Prostate gland (tissue), 2 donors: ENCODE measurements at regions not wholly inside any gene's neighbourhood (a gene's known extent, or its start where the extent isn't known, plus 50 kb on each side); places are given as distances from the start of the nearest gene placed in this dataset.

Source experiments
- DNase-seq: peaks from one replicate; pipeline ENCODE4 v3.0.0-alpha.2; 2019; ENCODE audit warnings: low spot score
- H3K27ac ChIP-seq, 2 donors: fragments of 200-600 bp; sonication (generic); 2 replicates each; pipeline ENCODE4 v1.5.1; 2017 to 2019
- H3K27me3 ChIP-seq: fragments of 200-600 bp; sonication (generic); replicated peaks from 2 replicates; pipeline ENCODE4 v1.5.1; 2019; ENCODE audit not compliant: insufficient read depth
- H3K36me3 ChIP-seq, 2 donors: fragments of 200-600 bp; sonication (generic); 1 replicate in 1 of 2; 2 replicates in 1 of 2; pipeline versions ENCODE4 v1.5.1 to v1.8.1; 2017 to 2019
- H3K4me1 ChIP-seq: fragments of 200-600 bp; sonication (generic); replicated peaks from 2 replicates; pipeline ENCODE4 v1.5.1; 2019
- H3K4me3 ChIP-seq, 2 donors: fragments of 200-600 bp; sonication (generic); 2 replicates each; pipeline ENCODE4 v1.5.1; 2017 to 2019
- H3K9me3 ChIP-seq: fragments of 200-600 bp; sonication (generic); 2 replicates; pipeline ENCODE4 v1.5.1; 2017
- CTCF ChIP-seq, 4 experiments: fragments of 200-600 bp in 2 of 4; fragments of 450-650 bp in 2 of 4; sonication (generic) in 2 of 4; IDR thresholded peaks; 1 replicate in 3 of 4; 2 replicates in 1 of 4; pipeline ENCODE4 v1.5.1; 2016 to 2019; ENCODE audit warnings: antibody characterized with exemption in 4 of 4, mild to moderate bottlenecking in 2 of 4, moderate library complexity in 2 of 4
- POLR2A ChIP-seq: fragments of 450-650 bp; IDR thresholded peaks from one replicate; pipeline ENCODE4 v1.6.1; 2016; ENCODE audit warnings: antibody characterized with exemption, mild to moderate bottlenecking
- POLR2AphosphoS5 ChIP-seq: sonication (generic); formaldehyde crosslinking; IDR thresholded peaks from one replicate; pipeline ENCODE4 v1.6.1; 2017; ENCODE audit warnings: antibody characterized with exemption
- WGBS: methylation state at CpG from one replicate; pipeline ENCODE4 v1.1.5; 2018; 5-methylcytosine and 5-hydroxymethylcytosine counted together
- intact Hi-C: fragments of 100-400 bp; cut with DNase I; formaldehyde crosslinking; loops from one replicate; pipeline ENCODE4 v1.14.2; 2022

GRCh38 chr7:19415123-19415522 is 269.9 kb upstream of the FERD3L start:
- Histone ChIP-seq H3K27ac (no peak overlapping the region), H3K4me3 (no peak overlapping the region), H3K27me3 (no peaks in the 10 kb centered on the region), H3K4me1 (no peaks in the 10 kb centered on the region), H3K36me3 (no peaks in the 10 kb centered on the region), H3K9me3 (no peaks in the 10 kb centered on the region)
- TF ChIP-seq POLR2A: no peak
- no peak for TF ChIP-seq CTCF (IDR thresholded peaks at IDR 0.05)
- no peak for TF ChIP-seq POLR2AphosphoS5
- intact Hi-C loops: no loop called here
- no peak for DNase-seq
- WGBS: 91% methylated on average over 2 of the region's 2 CpGs

- no peak for DNase-seq
- WGBS: 35% methylated on average over 3 of the region's 3 CpGs
- intact Hi-C loops: no loop called here
These were observed 268.3 kb upstream of the FERD3L start for GRCh38 chr7:19413443-19413965.

DNA sequence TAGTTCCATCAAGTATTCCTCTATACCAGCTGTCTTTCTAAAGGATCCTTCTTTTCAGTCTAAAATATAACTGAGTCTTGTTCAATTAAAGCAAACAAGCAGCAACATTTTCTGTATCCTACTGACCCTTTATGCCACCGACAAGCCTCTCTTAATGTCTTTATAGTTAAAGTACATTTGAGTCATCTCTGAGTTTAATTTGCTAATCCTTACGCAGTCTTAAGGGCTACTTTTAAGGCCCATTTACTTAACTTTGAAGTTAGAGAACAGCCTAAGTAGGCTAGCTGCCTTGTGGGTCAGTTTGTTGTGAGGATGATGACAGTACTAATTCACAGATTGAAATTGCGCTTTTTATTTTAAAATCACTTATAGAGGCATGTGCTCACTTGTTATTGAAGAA is 265.5 kb upstream of the FERD3L start:
- no peaks in the 10 kb centered on the region for H3K27me3 ChIP-seq
- H3K4me3 ChIP-seq: no peak overlapping the region
- no peak overlapping the region for H3K27ac ChIP-seq
- H3K4me1 ChIP-seq: no peaks in the 10 kb centered on the region
- no peaks in the 10 kb centered on the region for H3K9me3 ChIP-seq
- WGBS: 64% methylated on average over 3 of the region's 3 CpGs
- no peaks in the 10 kb centered on the region for H3K36me3 ChIP-seq
- DNase-seq: no peak
- intact Hi-C loops: no loop called here
- no peak for TF ChIP-seq CTCF (IDR thresholded peaks at IDR 0.05)
- TF ChIP-seq POLR2AphosphoS5: no peak
- TF ChIP-seq POLR2A: no peak

More at GRCh38 chr7:19413443-19413965, 268.3 kb upstream of the FERD3L start:
- H3K4me3 ChIP-seq: no peak overlapping the region
- H3K4me1 ChIP-seq: no peaks in the 10 kb centered on the region
- H3K27me3 ChIP-seq: no peaks in the 10 kb centered on the region
- no peak overlapping the region for H3K27ac ChIP-seq
- no peaks in the 10 kb centered on the region for H3K36me3 ChIP-seq
- TF ChIP-seq CTCF (IDR thresholded peaks at IDR 0.05) (no peak), POLR2A (no peak), POLR2AphosphoS5 (no peak)
- H3K9me3 ChIP-seq: no peaks in the 10 kb centered on the region

DNA sequence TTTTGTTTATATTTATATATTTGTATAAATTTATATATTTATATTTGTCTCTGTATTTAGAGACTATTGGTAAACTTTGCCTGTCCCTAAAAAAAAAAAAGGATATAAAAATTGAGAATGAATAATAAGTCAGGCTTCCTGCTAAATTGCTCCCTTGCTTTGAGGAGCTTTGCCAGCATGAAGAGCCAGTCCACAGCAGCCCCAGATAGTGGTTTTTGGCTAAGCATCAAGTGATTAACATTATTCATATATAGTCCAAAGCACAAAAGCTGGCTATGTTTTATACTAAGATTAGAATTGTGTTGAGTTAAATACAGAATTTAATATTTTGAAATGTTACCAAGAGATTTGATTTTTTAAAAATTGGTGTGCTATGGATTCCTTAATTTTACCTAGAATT is 264.9 kb upstream of the FERD3L start:
- DNase-seq: no peak
- Histone ChIP-seq H3K36me3 (no peaks in the 10 kb centered on the region), H3K27me3 (no peaks in the 10 kb centered on the region), H3K4me3 (no peak overlapping the region), H3K9me3 (no peaks in the 10 kb centered on the region), H3K4me1 (no peaks in the 10 kb centered on the region), H3K27ac (no peak overlapping the region)
- no peak for TF ChIP-seq POLR2A
- no peak for TF ChIP-seq CTCF (IDR thresholded peaks at IDR 0.05)
- TF ChIP-seq POLR2AphosphoS5: no peak
- intact Hi-C loops: no loop called here

- Histone ChIP-seq H3K9me3 (no peaks in the 10 kb centered on the region), H3K27me3 (no peaks in the 10 kb centered on the region), H3K4me3 (no peak overlapping the region), H3K36me3 (no peaks in the 10 kb centered on the region), H3K4me1 (no peaks in the 10 kb centered on the region), H3K27ac (no peak overlapping the region)
- 49% methylated on average over 3 of the region's 3 CpGs for WGBS
- no peak for DNase-seq
- intact Hi-C loops: no loop called here
- TF ChIP-seq POLR2AphosphoS5: no peak
- no peak for TF ChIP-seq POLR2A
- no peak for TF ChIP-seq CTCF (IDR thresholded peaks at IDR 0.05)
These were observed 263.5 kb upstream of the FERD3L start for GRCh38 chr7:19408706-19409220.
